ENCODE measurements at regions not wholly inside any gene's neighbourhood (a gene's known extent, or its start where the extent isn't known, plus 50 kb on each side); places are given as distances from the start of the nearest gene placed in this dataset.

- Histone ChIP-seq H3K27me3 (ENCODE audit: control insufficient read depth in 1 of 2, insufficient read depth in 2 of 2, low read length in 2 of 2) (peaks cover 0 to 39% of the 10 kb centered on the region in 2 donors), H3K4me3 (ENCODE audit: low read depth in 1 of 2, low read length in 2 of 2) (no peak overlapping the region), H3K36me3 (ENCODE audit: insufficient read depth, low read length) (no peaks in the 10 kb centered on the region), H3K9me3 (ENCODE audit: low read length) (no peaks in the 10 kb centered on the region), H3K4me1 (ENCODE audit: insufficient read depth, low read length) (no peaks in the 10 kb centered on the region), H3K27ac (ENCODE audit: low read depth, low read length) (no peak overlapping the region), H3K9ac (ENCODE audit: low read length) (no peak overlapping the region)
These were observed 671.7 kb downstream of the BRD1 start for GRCh38 chr22:49155770-49156580.

- Histone ChIP-seq H3K27me3 (ENCODE audit: control insufficient read depth in 1 of 2, insufficient read depth in 2 of 2, low read length in 2 of 2) (peaks cover 0 to 31% of the 10 kb centered on the region in 2 donors), H3K9me3 (ENCODE audit: low read length) (no peaks in the 10 kb centered on the region), H3K27ac (ENCODE audit: low read depth, low read length) (no peak overlapping the region), H3K36me3 (ENCODE audit: insufficient read depth, low read length) (no peaks in the 10 kb centered on the region), H3K4me1 (ENCODE audit: insufficient read depth, low read length) (no peaks in the 10 kb centered on the region), H3K9ac (ENCODE audit: low read length) (no peak overlapping the region), H3K4me3 (ENCODE audit: low read depth in 1 of 2, low read length in 2 of 2) (no peak overlapping the region)
These were observed 672.5 kb downstream of the BRD1 start for GRCh38 chr22:49155039-49155769.

- H3K27me3 ChIP-seq (ENCODE audit: control insufficient read depth in 1 of 2, insufficient read depth in 2 of 2, low read length in 2 of 2) = peaks cover 0 to 25% of the 10 kb centered on the region in 2 donors
- no peaks in the 10 kb centered on the region for H3K36me3 ChIP-seq (ENCODE audit: insufficient read depth, low read length)
- H3K9ac ChIP-seq (ENCODE audit: low read length) = no peak overlapping the region
- H3K4me1 ChIP-seq (ENCODE audit: insufficient read depth, low read length) = no peaks in the 10 kb centered on the region
- no peak overlapping the region for H3K4me3 ChIP-seq (ENCODE audit: low read depth in 1 of 2, low read length in 2 of 2)
- no peak overlapping the region for H3K27ac ChIP-seq (ENCODE audit: low read depth, low read length)
- H3K9me3 ChIP-seq (ENCODE audit: low read length) = no peaks in the 10 kb centered on the region
These were observed 673.2 kb downstream of the BRD1 start for GRCh38 chr22:49154433-49154832.

GRCh38 chr22:49153921-49154320 is 673.8 kb downstream of the BRD1 start:
- Histone ChIP-seq H3K4me3 (ENCODE audit: low read depth in 1 of 2, low read length in 2 of 2) (no peak overlapping the region), H3K27ac (ENCODE audit: low read depth, low read length) (no peak overlapping the region), H3K9ac (ENCODE audit: low read length) (no peak overlapping the region), H3K36me3 (ENCODE audit: insufficient read depth, low read length) (no peaks in the 10 kb centered on the region), H3K9me3 (ENCODE audit: low read length) (no peaks in the 10 kb centered on the region), H3K27me3 (ENCODE audit: control insufficient read depth in 1 of 2, insufficient read depth in 2 of 2, low read length in 2 of 2) (peaks cover 0 to 20% of the 10 kb centered on the region in 2 donors), H3K4me1 (ENCODE audit: insufficient read depth, low read length) (no peaks in the 10 kb centered on the region)

- Histone ChIP-seq H3K9ac (ENCODE audit: low read length) (no peak overlapping the region), H3K27ac (ENCODE audit: low read depth, low read length) (no peak overlapping the region), H3K4me1 (ENCODE audit: insufficient read depth, low read length) (no peaks in the 10 kb centered on the region), H3K27me3 (ENCODE audit: control insufficient read depth in 1 of 2, insufficient read depth in 2 of 2, low read length in 2 of 2) (peaks cover 0 to 18% of the 10 kb centered on the region in 2 donors), H3K4me3 (ENCODE audit: low read depth in 1 of 2, low read length in 2 of 2) (no peak overlapping the region), H3K36me3 (ENCODE audit: insufficient read depth, low read length) (no peaks in the 10 kb centered on the region), H3K9me3 (ENCODE audit: low read length) (no peaks in the 10 kb centered on the region)
These were observed 674.5 kb downstream of the BRD1 start for GRCh38 chr22:49152939-49153770.

- no peak overlapping the region for H3K27ac ChIP-seq (ENCODE audit: low read depth, low read length)
- H3K4me1 ChIP-seq (ENCODE audit: insufficient read depth, low read length) = no peaks in the 10 kb centered on the region
- H3K9me3 ChIP-seq (ENCODE audit: low read length) = no peaks in the 10 kb centered on the region
- no peak overlapping the region for H3K9ac ChIP-seq (ENCODE audit: low read length)
- H3K4me3 ChIP-seq (ENCODE audit: low read depth in 1 of 2, low read length in 2 of 2) = no peak overlapping the region
- peaks cover 0 to 14% of the 10 kb centered on the region in 2 donors for H3K27me3 ChIP-seq (ENCODE audit: control insufficient read depth in 1 of 2, insufficient read depth in 2 of 2, low read length in 2 of 2)
- H3K36me3 ChIP-seq (ENCODE audit: insufficient read depth, low read length) = no peaks in the 10 kb centered on the region
These were observed 675.3 kb downstream of the BRD1 start for GRCh38 chr22:49152127-49152938.

GRCh38 chr22:49151256-49152126 is 676.2 kb downstream of the BRD1 start:
- H3K36me3 ChIP-seq (ENCODE audit: insufficient read depth, low read length) = no peaks in the 10 kb centered on the region
- H3K4me3 ChIP-seq (ENCODE audit: low read depth in 1 of 2, low read length in 2 of 2) = no peak overlapping the region
- H3K27ac ChIP-seq (ENCODE audit: low read depth, low read length) = no peak overlapping the region
- H3K4me1 ChIP-seq (ENCODE audit: insufficient read depth, low read length) = no peaks in the 10 kb centered on the region
- peaks cover 0 to 14% of the 10 kb centered on the region in 2 donors for H3K27me3 ChIP-seq (ENCODE audit: control insufficient read depth in 1 of 2, insufficient read depth in 2 of 2, low read length in 2 of 2)
- H3K9ac ChIP-seq (ENCODE audit: low read length) = no peak overlapping the region
- no peaks in the 10 kb centered on the region for H3K9me3 ChIP-seq (ENCODE audit: low read length)

GRCh38 chr22:49150801-49151221 is 676.9 kb downstream of the BRD1 start:
- Histone ChIP-seq H3K4me3 (ENCODE audit: low read depth in 1 of 2, low read length in 2 of 2) (no peak overlapping the region), H3K36me3 (ENCODE audit: insufficient read depth, low read length) (no peaks in the 10 kb centered on the region), H3K4me1 (ENCODE audit: insufficient read depth, low read length) (no peaks in the 10 kb centered on the region), H3K9ac (ENCODE audit: low read length) (no peak overlapping the region), H3K27me3 (ENCODE audit: control insufficient read depth in 1 of 2, insufficient read depth in 2 of 2, low read length in 2 of 2) (peaks cover 0 to 14% of the 10 kb centered on the region in 2 donors), H3K27ac (ENCODE audit: low read depth, low read length) (no peak overlapping the region), H3K9me3 (ENCODE audit: low read length) (no peaks in the 10 kb centered on the region)

- no peak overlapping the region for H3K4me3 ChIP-seq (ENCODE audit: low read depth in 1 of 2, low read length in 2 of 2)
- no peaks in the 10 kb centered on the region for H3K36me3 ChIP-seq (ENCODE audit: insufficient read depth, low read length)
- H3K4me1 ChIP-seq (ENCODE audit: insufficient read depth, low read length) = no peaks in the 10 kb centered on the region
- no peak overlapping the region for H3K27ac ChIP-seq (ENCODE audit: low read depth, low read length)
- peaks cover 0 to 14% of the 10 kb centered on the region in 2 donors for H3K27me3 ChIP-seq (ENCODE audit: control insufficient read depth in 1 of 2, insufficient read depth in 2 of 2, low read length in 2 of 2)
- no peaks in the 10 kb centered on the region for H3K9me3 ChIP-seq (ENCODE audit: low read length)
- H3K9ac ChIP-seq (ENCODE audit: low read length) = no peak overlapping the region
These were observed 677.7 kb downstream of the BRD1 start for GRCh38 chr22:49149721-49150608.
